ENCODE measurements at regions not wholly inside any gene's neighbourhood (a gene's known extent, or its start where the extent isn't known, plus 50 kb on each side); places are given as distances from the start of the nearest gene placed in this dataset.

DNA sequence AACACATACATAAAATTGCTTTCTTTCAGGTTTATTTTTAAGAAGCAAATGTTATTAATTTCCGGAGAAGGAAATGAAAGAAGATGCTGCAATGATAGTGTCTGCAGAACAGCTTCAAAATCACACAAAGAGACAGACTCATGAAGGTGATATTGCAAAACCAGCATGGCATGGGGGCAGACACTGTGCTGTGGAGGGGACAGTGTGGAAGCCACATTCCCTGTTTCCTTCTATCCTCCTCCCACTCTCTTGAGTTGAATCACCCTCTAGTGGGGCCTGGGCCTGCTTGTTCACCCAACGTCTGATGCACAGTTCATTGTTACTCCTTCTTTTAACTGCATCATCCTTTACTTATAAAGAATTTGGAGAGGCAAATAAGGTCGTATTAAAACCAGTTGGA, 104.0 kb upstream of the INSIG1 start:
- Histone ChIP-seq H3K9me3 (ENCODE audit: control insufficient read depth, insufficient read depth, low read length) (peaks cover 16% of the 10 kb centered on the region), H3K4me3 (ENCODE audit: low read depth, low read length) (no peak overlapping the region), H3K27me3 (ENCODE audit: control insufficient read depth, insufficient read depth, low read length) (peaks cover 2% of the 10 kb centered on the region), H3K27ac (ENCODE audit: low read depth, low read length) (no peak overlapping the region)
- TF ChIP-seq, protein P1, sequence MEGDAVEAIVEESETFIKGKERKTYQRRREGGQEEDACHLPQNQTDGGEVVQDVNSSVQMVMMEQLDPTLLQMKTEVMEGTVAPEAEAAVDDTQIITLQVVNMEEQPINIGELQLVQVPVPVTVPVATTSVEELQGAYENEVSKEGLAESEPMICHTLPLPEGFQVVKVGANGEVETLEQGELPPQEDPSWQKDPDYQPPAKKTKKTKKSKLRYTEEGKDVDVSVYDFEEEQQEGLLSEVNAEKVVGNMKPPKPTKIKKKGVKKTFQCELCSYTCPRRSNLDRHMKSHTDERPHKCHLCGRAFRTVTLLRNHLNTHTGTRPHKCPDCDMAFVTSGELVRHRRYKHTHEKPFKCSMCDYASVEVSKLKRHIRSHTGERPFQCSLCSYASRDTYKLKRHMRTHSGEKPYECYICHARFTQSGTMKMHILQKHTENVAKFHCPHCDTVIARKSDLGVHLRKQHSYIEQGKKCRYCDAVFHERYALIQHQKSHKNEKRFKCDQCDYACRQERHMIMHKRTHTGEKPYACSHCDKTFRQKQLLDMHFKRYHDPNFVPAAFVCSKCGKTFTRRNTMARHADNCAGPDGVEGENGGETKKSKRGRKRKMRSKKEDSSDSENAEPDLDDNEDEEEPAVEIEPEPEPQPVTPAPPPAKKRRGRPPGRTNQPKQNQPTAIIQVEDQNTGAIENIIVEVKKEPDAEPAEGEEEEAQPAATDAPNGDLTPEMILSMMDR (IDR thresholded peaks at IDR 0.05; ENCODE audit: low read depth, low read length) = no peak
- ChIA-PET CTCF (interaction anchor here (0.6 to 1.2 kb wide), 3 partner anchors 80 to 266 kb away, joined by 6 to 10 read pairs (median 6); no protein-coding TSS in a partner anchor), POLR2A (no interaction called here)
- DNase-seq (ENCODE audit: low read depth, low spot score) = no peak

DNA sequence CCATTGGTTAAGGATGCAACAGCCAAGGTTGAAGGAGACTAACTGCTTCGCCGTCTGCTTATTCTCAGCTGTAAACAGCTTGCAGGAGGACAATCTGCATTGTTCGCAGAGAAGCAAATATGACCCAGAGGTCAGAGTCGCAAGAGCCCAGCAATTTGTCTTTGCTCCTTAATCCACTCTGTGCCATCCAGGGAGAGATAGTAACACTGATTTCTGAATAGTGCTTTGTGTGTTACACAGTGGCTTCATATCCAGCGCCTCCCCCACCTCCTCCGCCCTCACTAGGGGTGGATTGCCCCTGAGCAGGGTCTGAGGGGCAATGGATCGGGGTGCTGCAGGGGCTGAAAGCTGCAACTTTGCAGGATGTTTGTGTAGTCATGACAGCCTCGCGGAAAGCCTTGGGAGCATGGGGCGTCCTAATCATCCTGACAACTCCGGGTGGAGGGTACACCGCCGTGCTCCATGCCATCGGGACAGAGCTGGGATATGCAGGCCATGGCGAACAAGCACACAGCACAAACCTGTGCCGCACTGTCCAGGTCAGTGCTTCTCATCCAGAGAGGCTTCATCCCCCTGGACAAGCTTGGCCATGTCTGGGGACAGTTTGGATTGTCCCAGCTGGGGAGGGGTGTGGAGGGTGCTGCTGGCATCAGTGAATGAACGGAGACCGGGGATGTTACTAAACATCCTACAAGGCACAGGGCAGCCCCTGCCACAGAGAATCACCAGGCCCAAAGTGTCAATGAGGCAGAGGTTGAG, 103.1 kb upstream of the INSIG1 start:
- no peak overlapping the region for H3K4me3 ChIP-seq (ENCODE audit: low read depth, low read length)
- TF ChIP-seq, protein P1 (IDR thresholded peaks at IDR 0.05; ENCODE audit: low read depth, low read length) = no peak

DNA sequence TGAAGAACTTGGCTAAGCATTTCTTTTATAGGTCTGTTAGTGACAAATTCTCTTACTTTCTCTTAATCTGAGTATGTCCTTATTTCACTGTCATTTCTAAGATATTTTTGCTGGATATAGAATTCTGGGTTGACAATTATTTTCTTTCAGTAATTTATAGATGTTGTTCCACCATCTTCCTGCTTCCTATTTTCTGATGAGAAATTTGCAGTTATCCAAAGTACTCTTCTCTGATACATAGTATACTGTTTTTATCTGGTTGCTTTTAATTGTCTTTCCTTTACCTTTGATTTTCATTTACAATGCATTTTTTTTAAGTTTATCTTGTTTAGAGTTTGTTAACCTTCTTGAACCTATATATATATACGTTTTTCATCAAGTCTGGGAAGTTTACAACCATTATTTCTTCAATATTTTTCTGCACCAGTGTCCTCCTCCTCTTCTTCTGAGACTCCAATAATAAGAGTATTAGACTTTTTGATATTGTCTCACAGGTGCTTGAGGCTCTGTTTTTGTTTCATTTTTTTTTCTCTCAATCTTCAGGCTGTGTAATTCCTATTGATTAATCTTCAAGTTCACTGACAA, 101.6 kb upstream of the INSIG1 start:
- CTCF ChIA-PET = interaction anchor here (1.2 kb wide), 1 partner anchor 149 kb away, joined by 5 read pairs; no protein-coding TSS in a partner anchor

More for the DNA sequence above, 103.1 kb upstream of the INSIG1 start:
- POLR2A ChIA-PET = no interaction called here
- Histone ChIP-seq H3K27me3 (ENCODE audit: control insufficient read depth, insufficient read depth, low read length) (peaks cover 2% of the 10 kb centered on the region), H3K9me3 (ENCODE audit: control insufficient read depth, insufficient read depth, low read length) (peaks cover 16% of the 10 kb centered on the region), H3K27ac (ENCODE audit: low read depth, low read length) (no peak overlapping the region)
- DNase-seq (ENCODE audit: low read depth, low spot score) = no peak
- CTCF ChIA-PET = no interaction called here

DNA sequence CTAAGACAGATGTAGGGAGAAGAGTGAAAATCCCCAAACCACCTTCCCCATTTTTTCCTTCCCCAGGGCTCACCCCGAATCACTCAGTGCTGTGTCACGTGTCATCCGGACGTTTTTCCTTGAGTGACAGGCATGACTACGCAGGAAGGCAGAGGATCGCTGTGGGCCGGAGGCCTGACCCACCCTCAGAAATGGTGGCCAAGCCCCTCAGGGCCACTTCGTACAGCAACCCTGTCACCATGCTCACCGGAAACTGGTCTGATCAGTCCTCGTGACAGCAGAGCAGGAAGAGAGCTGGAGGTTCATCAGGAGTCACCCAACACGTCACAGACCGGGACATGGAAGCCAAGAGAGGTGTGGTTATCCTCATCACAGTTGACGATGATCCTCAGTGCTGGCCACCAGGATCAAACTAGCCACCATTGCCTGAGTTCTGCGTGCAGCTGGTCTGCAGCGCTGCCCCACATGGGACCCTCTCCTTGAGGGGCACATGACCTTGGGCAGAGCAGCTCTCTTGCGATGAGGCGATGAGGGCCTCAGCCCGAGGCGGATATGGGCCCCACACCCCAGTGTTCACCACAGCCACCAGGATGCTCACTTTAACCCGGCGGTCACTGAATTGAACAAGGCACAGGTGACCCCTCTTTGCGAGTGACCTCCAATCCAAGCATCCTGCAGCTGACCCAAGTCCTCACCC, 99.3 kb upstream of the INSIG1 start:
- H3K27me3 ChIP-seq (ENCODE audit: control insufficient read depth, insufficient read depth, low read length) = no peaks in the 10 kb centered on the region
- H3K27ac ChIP-seq (ENCODE audit: low read depth, low read length) = no peak overlapping the region
- TF ChIP-seq, protein P1 (IDR thresholded peaks at IDR 0.05; ENCODE audit: low read depth, low read length) = no peak
- H3K9me3 ChIP-seq (ENCODE audit: control insufficient read depth, insufficient read depth, low read length) = peaks cover 29% of the 10 kb centered on the region
- no peak for DNase-seq (ENCODE audit: low read depth, low spot score)
- ChIA-PET CTCF (interaction anchor here (1.0 to 3.6 kb wide), 2 partner anchors 8 to 147 kb away, joined by 6 to 12 read pairs; no protein-coding TSS in a partner anchor), POLR2A (no interaction called here)
- no peak overlapping the region for H3K4me3 ChIP-seq (ENCODE audit: low read depth, low read length)

More for the DNA sequence above, 101.6 kb upstream of the INSIG1 start:
- Histone ChIP-seq H3K9me3 (ENCODE audit: control insufficient read depth, insufficient read depth, low read length) (peaks cover 16% of the 10 kb centered on the region), H3K27ac (ENCODE audit: low read depth, low read length) (no peak overlapping the region), H3K27me3 (ENCODE audit: control insufficient read depth, insufficient read depth, low read length) (peaks cover 2% of the 10 kb centered on the region), H3K4me3 (ENCODE audit: low read depth, low read length) (no peak overlapping the region)
- TF ChIP-seq, protein P1 (IDR thresholded peaks at IDR 0.05; ENCODE audit: low read depth, low read length) = no peak
- POLR2A ChIA-PET = no interaction called here
- DNase-seq (ENCODE audit: low read depth, low spot score) = no peak

Data from AG04450 (cell line).